ENCODE measurements at regions not wholly inside any gene's neighbourhood (a gene's known extent, or its start where the extent isn't known, plus 50 kb on each side); places are given as distances from the start of the nearest gene placed in this dataset.
"Not testable (repeated sequence)": the region's sequence is repeated elsewhere in the genome, so short reads cannot be mapped to it uniquely, and the experiment has no call there.

GRCh38 chr7:35853194-35853593 lies 52.3 kb downstream of the SEPTIN7 start:
- DNase-seq (ENCODE audit: low read depth, low spot score) = not testable (repeated sequence)

GRCh38 chr7:35854311-35854710 lies 53.5 kb downstream of the SEPTIN7 start:
- no peak for DNase-seq (ENCODE audit: low read depth, low spot score)

- no peak for DNase-seq (ENCODE audit: low read depth, low spot score)
These were observed 55.3 kb downstream of the SEPTIN7 start for GRCh38 chr7:35856175-35856574.

- no peak for DNase-seq (ENCODE audit: low read depth, low spot score)
These were observed 59.8 kb downstream of the SEPTIN7 start for GRCh38 chr7:35860664-35861063.

- no peak for DNase-seq (ENCODE audit: low read depth, low spot score)
These were observed 64.4 kb downstream of the SEPTIN7 start for GRCh38 chr7:35865287-35865686.

GRCh38 chr7:35866186-35866585 lies 65.3 kb downstream of the SEPTIN7 start:
- no peak for DNase-seq (ENCODE audit: low read depth, low spot score)

GRCh38 chr7:35869117-35869516 lies 68.3 kb downstream of the SEPTIN7 start:
- not testable (repeated sequence) for DNase-seq (ENCODE audit: low read depth, low spot score)

- no peak for DNase-seq (ENCODE audit: low read depth, low spot score)
These were observed 69.0 kb downstream of the SEPTIN7 start for GRCh38 chr7:35869810-35870209.

- DNase-seq (ENCODE audit: low read depth, low spot score) = no peak
These were observed 71.0 kb downstream of the SEPTIN7 start for GRCh38 chr7:35871856-35872255.

GRCh38 chr7:35874886-35875285 lies 74.0 kb downstream of the SEPTIN7 start:
- DNase-seq (ENCODE audit: low read depth, low spot score) = no peak

- DNase-seq (ENCODE audit: low read depth, low spot score) = no peak
These were observed 74.4 kb downstream of the SEPTIN7 start for GRCh38 chr7:35875292-35875691.

GRCh38 chr7:35878351-35878750 lies 77.5 kb downstream of the SEPTIN7 start:
- DNase-seq (ENCODE audit: low read depth, low spot score) = no peak

- DNase-seq (ENCODE audit: low read depth, low spot score) = not testable (repeated sequence)
These were observed 86.6 kb downstream of the SEPTIN7 start for GRCh38 chr7:35887430-35887829.

GRCh38 chr7:35889001-35889400 lies 88.1 kb downstream of the SEPTIN7 start:
- no peak for DNase-seq (ENCODE audit: low read depth, low spot score)

- DNase-seq (ENCODE audit: low read depth, low spot score) = no peak
These were observed 89.0 kb downstream of the SEPTIN7 start for GRCh38 chr7:35889870-35890269.

GRCh38 chr7:35891004-35891830 lies 90.4 kb downstream of the SEPTIN7 start:
- DNase-seq (ENCODE audit: low read depth, low spot score) = no peak

GRCh38 chr7:35893649-35894048 lies 92.8 kb downstream of the SEPTIN7 start:
- no peak for DNase-seq (ENCODE audit: low read depth, low spot score)

- no peak for DNase-seq (ENCODE audit: low read depth, low spot score)
These were observed 93.9 kb downstream of the SEPTIN7 start for GRCh38 chr7:35894721-35895120.

- DNase-seq (ENCODE audit: low read depth, low spot score) = no peak
These were observed 99.8 kb downstream of the SEPTIN7 start for GRCh38 chr7:35900651-35901050.

GRCh38 chr7:35905555-35905954 lies 104.7 kb downstream of the SEPTIN7 start:
- DNase-seq (ENCODE audit: low read depth, low spot score) = no peak

- DNase-seq (ENCODE audit: low read depth, low spot score) = peak; percentile 36
These were observed 105.5 kb downstream of the SEPTIN7 start for GRCh38 chr7:35906191-35906908.

- no peak for DNase-seq (ENCODE audit: low read depth, low spot score)
These were observed 107.7 kb downstream of the SEPTIN7 start for GRCh38 chr7:35908331-35909216.
